Epithelial cell of proximal tubule (primary cell): ENCODE measurements at regions not wholly inside any gene's neighbourhood (a gene's known extent, or its start where the extent isn't known, plus 50 kb on each side); places are given as distances from the start of the nearest gene placed in this dataset.

Experiments
- DNase-seq: peaks from one replicate; pipeline ENCODE4 v3.0.0-alpha.2; 2011; ENCODE audit warnings: low read depth
- H3K4me3 ChIP-seq: 2 replicates; pipeline ENCODE4 v1.5.1; 2011; ENCODE audit warnings: low read depth, mild to moderate bottlenecking, low read length
- TF ChIP-seq, protein P1 (sequence below): conservative IDR thresholded peaks from 2 replicates; pipeline ENCODE4 v1.5.1; 2012; ENCODE audit warnings: low read depth, mild to moderate bottlenecking, low read length

DNA sequence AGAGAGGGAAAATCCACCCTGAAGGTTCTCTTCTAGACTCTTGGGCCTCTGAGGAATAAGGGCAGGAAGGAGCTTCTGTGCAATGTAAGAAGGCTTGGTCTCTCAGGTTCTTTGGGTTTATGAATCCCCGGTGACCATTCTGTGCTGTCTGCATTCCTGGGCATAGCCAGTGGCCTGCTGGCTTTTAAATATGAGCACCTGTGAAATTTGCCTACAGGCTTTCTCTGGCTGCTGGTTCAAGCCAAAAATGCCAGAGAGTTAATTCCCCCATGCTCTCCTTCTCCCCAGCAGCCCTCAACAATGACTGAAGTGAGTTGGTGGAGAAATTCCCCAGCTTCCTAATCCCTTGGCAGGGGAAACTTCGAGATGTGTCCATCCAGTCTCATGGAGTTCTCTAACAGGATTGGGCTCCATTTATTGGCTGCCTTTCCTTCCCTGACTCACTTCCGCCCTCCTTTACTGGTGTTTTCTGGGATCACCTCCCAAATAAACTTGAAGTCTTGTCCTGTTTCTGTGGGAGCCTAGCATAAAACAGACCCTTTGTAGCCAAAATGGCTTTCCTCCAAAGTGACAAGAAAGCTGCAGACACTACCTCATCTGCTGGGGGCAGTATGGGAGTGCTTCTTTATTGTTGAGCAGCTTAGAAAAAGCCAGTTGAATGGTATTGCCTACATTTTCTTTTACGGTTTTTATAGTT, 179.4 kb upstream of the CASK start:
- DNase-seq = no peak
- no peak overlapping the region for H3K4me3 ChIP-seq
- TF ChIP-seq, protein P1, sequence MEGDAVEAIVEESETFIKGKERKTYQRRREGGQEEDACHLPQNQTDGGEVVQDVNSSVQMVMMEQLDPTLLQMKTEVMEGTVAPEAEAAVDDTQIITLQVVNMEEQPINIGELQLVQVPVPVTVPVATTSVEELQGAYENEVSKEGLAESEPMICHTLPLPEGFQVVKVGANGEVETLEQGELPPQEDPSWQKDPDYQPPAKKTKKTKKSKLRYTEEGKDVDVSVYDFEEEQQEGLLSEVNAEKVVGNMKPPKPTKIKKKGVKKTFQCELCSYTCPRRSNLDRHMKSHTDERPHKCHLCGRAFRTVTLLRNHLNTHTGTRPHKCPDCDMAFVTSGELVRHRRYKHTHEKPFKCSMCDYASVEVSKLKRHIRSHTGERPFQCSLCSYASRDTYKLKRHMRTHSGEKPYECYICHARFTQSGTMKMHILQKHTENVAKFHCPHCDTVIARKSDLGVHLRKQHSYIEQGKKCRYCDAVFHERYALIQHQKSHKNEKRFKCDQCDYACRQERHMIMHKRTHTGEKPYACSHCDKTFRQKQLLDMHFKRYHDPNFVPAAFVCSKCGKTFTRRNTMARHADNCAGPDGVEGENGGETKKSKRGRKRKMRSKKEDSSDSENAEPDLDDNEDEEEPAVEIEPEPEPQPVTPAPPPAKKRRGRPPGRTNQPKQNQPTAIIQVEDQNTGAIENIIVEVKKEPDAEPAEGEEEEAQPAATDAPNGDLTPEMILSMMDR = peak; percentile 10

DNA sequence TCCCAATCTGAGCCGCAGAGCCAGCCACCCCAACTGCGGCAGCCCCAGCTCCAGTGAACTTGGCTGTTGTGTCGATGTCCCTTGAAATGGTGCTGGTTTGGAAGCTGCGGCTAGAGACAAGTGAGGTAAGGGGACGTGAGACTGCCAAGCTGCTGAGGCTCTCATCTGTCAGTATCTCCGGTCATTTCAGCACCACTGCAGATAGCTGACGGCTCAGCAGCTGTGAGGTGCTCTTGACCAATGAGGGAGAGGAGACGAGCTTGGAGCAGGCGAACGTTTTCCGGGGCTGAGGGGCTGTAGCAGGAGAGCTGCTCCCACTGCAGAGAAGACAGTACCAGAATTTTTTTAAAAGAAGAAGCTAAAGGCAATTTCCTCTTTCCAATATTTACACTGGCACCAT, 175.5 kb upstream of the CASK start:
- TF ChIP-seq, protein P1 = no peak
- no peak for DNase-seq

DNA sequence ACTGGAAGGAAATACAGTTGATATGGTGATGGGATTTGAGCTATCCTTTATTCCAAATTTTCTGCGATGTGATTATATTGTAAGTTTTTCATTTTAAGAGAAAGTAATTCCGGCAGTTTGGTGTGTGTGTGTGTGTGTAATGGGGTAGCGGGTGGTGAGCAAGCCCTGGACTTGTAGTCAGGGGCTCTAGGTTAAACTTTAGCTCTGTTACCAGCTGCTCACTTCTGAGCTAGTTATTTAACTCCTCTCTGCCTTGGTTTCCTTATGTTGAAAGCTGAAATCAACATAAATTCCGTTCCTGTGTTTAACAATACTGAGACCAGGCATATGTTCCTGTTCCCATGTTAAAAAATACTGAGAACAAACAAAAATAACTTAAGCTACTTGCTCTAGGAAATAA, 174.1 kb upstream of the CASK start:
- H3K4me3 ChIP-seq = no peak overlapping the region
- TF ChIP-seq, protein P1 = no peak
- DNase-seq = no peak

More for the DNA sequence above, 175.5 kb upstream of the CASK start:
- H3K4me3 ChIP-seq = no peak overlapping the region

DNA sequence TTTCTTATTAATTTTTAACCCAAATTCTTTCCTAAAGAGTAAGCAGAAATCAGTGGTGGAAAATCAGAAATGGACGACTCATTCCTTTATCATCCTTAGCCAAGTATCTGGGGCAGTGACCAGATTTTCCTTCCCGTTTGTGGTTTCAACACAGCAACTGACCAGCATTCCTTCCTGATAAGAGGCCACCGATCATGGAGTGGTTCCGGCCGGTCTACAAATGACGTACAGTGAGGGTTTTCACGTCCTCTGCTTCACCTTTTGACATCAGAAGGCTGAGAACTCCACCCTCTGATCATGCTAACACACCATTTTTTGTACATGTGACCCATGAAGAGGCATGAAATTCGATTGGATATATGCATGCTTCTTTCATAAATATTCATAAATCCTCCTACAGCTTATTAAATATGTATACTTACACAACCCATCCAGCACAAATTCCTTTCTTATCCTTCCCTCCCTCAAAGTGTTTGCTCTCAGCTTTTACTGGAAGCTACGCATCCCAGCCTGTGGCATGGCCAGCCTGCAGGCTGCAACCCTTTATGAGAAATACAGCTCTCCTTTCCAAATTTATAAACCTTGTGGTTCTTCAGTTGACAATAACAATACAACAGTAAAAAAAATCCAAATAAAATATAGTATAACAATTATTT, 173.0 kb upstream of the CASK start:
- H3K4me3 ChIP-seq = no peak overlapping the region
- TF ChIP-seq, protein P1 = no peak
- peak; percentile 95 for DNase-seq

DNA sequence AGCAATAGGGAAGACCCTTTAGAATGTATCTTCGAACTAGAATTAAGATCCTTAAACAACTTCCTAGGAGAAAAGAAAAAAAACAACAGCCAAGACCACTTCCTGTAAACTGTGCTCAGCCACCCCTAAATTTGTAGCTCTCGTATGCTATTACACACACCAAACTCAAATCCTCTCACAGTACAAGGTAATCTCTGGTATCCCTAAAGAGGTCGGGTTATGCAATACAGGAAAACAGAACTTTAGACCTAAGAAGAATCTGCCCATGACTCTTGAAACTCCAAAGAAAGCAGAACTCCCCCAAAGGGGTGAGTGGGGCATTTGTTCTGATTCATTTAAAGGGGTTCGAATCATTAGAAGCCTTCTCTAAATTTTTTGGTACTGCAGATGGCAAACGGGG, 170.9 kb upstream of the CASK start:
- DNase-seq = peak; percentile 57
- peak overlapping the region; percentile 19 for H3K4me3 ChIP-seq
- TF ChIP-seq, protein P1 = no peak

DNA sequence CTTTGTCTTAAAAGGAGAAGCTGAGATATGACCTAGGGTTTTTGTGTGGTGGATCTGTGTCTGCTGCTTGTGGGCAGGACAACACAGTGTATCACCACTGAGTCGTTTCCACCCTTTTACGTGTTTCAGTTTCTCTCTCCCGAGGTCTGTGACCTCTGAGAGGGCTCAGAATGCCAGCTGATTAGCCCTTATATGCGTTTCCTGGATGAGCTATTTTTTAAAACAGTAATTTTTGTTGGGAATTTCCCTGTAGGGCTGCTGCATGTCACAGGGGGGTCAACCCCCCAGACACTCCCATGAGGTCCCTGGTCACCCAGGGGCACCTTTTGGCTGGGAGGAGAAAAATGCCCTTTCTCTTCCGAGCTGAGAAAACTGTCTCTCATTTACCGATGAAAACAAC, 170.4 kb upstream of the CASK start:
- peak overlapping the region; percentile 19 for H3K4me3 ChIP-seq
- no peak for DNase-seq
- TF ChIP-seq, protein P1 = no peak

DNA sequence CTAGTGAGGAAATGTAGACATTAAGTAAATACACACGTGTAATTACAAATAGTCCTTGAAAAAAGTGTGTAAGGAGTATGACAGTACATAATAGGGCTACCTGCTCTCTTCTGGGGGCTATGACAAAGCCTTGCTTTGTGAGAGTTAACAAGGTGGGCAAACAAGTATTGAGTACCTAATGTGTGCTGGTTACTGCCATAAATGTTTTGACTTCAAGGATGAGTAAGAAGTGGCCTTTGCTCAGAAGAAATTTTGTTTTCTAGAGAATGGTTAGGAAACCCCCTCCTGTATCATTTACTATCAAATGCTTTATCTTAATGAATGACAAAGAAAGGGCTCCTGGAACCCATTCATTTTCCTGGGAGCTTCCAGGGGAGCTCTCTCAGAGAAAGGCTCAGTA, 167.0 kb upstream of the CASK start:
- DNase-seq = no peak
- H3K4me3 ChIP-seq = no peak overlapping the region
- TF ChIP-seq, protein P1 = no peak
